PC-3 (cell line): ENCODE measurements at regions not wholly inside any gene's neighbourhood (a gene's known extent, or its start where the extent isn't known, plus 50 kb on each side); places are given as distances from the start of the nearest gene placed in this dataset.

Experiments used
- ATAC-seq: fragments of 200-7000 bp; cut with Tn5 transposase; 2 replicates; pipeline ENCODE4 v1.9.1; 2020; ENCODE audit warnings: mild to moderate bottlenecking, moderate library complexity
- BruUV-seq: library from RNA; stranded (reverse); fragments of 400-500 nt; replicated peaks from 2 replicates; lab custom pipeline; 2021; lab: Mats Ljungman, UMichigan
- CTCF ChIA-PET: fragments of 300-600 bp; sonication (Branson Sonifier 250); formaldehyde crosslinking; loops from one replicate; lab custom pipeline; 2022; ENCODE audit warnings: antibody characterized with exemption; lab: Charles Lee
- POLR2A ChIA-PET: fragments of 300-600 bp; sonication (Branson Sonifier 250); formaldehyde crosslinking; loops from one replicate; lab custom pipeline; 2022; ENCODE audit warnings: antibody characterized with exemption; ENCODE audit not compliant: unreplicated experiment; lab: Charles Lee
- DNase-seq: peaks from one replicate; pipeline ENCODE4 v3.0.0-alpha.2; 2015
- H2AFZ ChIP-seq: fragments of 300-600 bp; sonication (generic); 2 replicates; pipeline ENCODE4 v1.6.0; 2016; ENCODE audit warnings: antibody characterized with exemption, low read length
- H3F3A ChIP-seq: fragments of 300-600 bp; sonication (generic); one replicate; pipeline ENCODE4 v1.6.0; 2017; ENCODE audit warnings: antibody characterized with exemption, low read length, control low read depth, mild to moderate bottlenecking; ENCODE audit not compliant: unreplicated experiment
- H3K27ac ChIP-seq: fragments of 300-600 bp; sonication (generic); 2 replicates; pipeline ENCODE4 v1.5.1; 2016; ENCODE audit warnings: mild to moderate bottlenecking, low read length
- H3K27me3 ChIP-seq: fragments of 300-600 bp; sonication (generic); 2 replicates; pipeline ENCODE4 v1.6.1; 2016; ENCODE audit warnings: low read length, mixed read lengths
- H3K36me3 ChIP-seq: fragments of 300-600 bp; sonication (generic); 2 replicates; pipeline ENCODE4 v1.6.1; 2016; ENCODE audit warnings: low read depth, mixed run types, low read length, mixed read lengths
- H3K4me1 ChIP-seq: fragments of 300-600 bp; sonication (generic); 2 replicates; pipeline ENCODE4 v1.5.1; 2016; ENCODE audit warnings: low read length; ENCODE audit not compliant: insufficient read depth
- H3K4me2 ChIP-seq: fragments of 300-600 bp; sonication (generic); 2 replicates; pipeline ENCODE4 v1.6.0; 2016; ENCODE audit warnings: low read length
- H3K4me3 ChIP-seq: fragments of 300-600 bp; sonication (generic); 2 replicates; pipeline ENCODE4 v1.5.1; 2016; ENCODE audit warnings: mild to moderate bottlenecking, low read length, mixed read lengths
- H3K79me2 ChIP-seq: fragments of 300-600 bp; sonication (generic); 2 replicates; pipeline ENCODE4 v1.6.1; 2017; ENCODE audit warnings: low read length, mixed read lengths
- H3K9ac ChIP-seq: fragments of 300-600 bp; sonication (generic); 2 replicates; pipeline ENCODE4 v1.6.0; 2016; ENCODE audit warnings: mild to moderate bottlenecking, low read length
- H3K9me2 ChIP-seq: fragments of 300-600 bp; sonication (generic); replicated peaks from 2 replicates; pipeline ENCODE4 v1.6.1; 2016; ENCODE audit warnings: mixed run types, low read length, mixed read lengths
- H3K9me3 ChIP-seq: fragments of 300-600 bp; sonication (generic); 2 replicates; pipeline ENCODE4 v1.6.1; 2016; ENCODE audit warnings: low read length, mixed read lengths
- H4K20me1 ChIP-seq: fragments of 300-600 bp; sonication (generic); 2 replicates; pipeline ENCODE4 v1.6.1; 2016; ENCODE audit warnings: low read length, mixed read lengths
- EZH2 ChIP-seq: fragments of 300-600 bp; sonication (generic); IDR thresholded peaks from one replicate; pipeline ENCODE4 v1.6.1; 2017; ENCODE audit warnings: antibody characterized with exemption, mild to moderate bottlenecking, low read length; ENCODE audit not compliant: unreplicated experiment
- EZH2phosphoT487 ChIP-seq: fragments of 300-600 bp; sonication (generic); IDR thresholded peaks from 2 replicates; pipeline ENCODE4 v1.6.1; 2018; ENCODE audit warnings: mild to moderate bottlenecking, antibody characterized with exemption, low read length, borderline replicate concordance
- intact Hi-C: fragments of 100-400 bp; cut with micrococcal nuclease; formaldehyde crosslinking; loops from 2 replicates; pipeline ENCODE4 v1.9.0; 2023
- TF ChIP-seq, protein P1 (sequence below): fragments of 300-600 bp; sonication (generic); conservative IDR thresholded peaks from 2 replicates; pipeline ENCODE4 v1.5.1; 2017; ENCODE audit warnings: antibody characterized with exemption, low read depth, mild to moderate bottlenecking, low read length

DNA sequence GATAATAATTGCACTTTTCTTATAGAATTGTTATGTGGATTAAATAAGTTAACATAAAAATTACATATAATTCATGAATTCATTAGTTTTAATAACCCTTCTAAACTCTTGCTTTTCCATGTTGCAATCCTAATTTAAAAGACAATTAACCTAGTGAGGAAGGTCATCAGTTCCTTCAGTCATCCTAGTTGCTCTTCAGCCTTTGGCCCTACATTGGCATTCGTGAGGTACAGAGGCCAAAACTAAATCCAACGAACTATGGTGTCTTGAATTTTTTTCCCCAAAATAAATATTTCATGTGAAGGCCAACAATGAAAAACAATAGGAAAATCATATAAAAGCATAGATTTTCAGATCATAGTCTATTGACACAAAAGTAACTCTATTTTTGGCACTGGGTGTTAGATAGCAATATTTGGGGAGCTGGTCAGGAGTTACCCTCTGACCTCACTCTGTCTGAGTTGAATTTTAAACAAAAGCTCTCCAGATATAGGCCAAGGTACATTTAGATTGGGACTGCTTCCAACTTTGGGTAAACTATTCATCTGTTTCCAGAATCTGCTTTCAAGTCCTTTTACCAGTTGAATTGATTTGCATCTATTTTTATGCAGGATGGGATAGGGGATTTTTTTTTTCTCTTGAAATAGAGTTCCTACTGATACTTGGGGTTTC lies 104.5 kb downstream of the SEM1 start:
- BruUV-seq = no TSS peak

DNA sequence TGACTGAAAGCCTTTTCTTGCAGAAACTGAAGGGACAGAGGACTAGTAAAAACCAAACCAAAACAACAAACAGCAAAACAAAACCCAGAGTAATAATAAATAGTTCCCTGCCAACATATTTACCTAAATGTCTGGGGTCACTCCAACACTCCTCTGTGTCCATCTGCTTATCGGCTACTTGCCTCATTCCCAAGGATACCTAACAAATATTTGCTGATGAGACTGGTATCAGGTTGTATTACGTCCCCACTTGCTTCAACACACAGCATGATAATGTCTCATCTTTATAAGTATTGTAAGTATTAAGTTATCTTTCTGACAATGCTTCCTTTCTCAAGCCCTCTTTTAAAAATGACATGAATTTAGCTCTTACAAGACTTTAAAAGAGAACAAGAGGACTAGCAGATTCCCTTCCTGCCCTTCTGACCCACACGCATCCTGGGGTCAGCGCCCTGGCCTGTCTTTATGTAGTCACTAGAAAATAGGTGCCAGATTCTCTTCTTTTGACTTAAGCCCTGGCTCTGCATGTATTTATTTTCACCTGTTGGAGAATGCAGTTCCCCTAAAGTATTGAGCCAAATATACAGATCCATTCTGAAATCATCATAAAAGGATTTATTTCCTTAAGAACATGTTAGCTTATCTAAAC lies 110.2 kb downstream of the SEM1 start:
- Histone ChIP-seq H3K27ac (no peak overlapping the region), H3K79me2 (no peaks in the 10 kb centered on the region), H3F3A (no peaks in the 10 kb centered on the region), H4K20me1 (no peaks in the 10 kb centered on the region), H3K4me1 (no peaks in the 10 kb centered on the region), H2AFZ (no peak overlapping the region), H3K9me2 (no peaks in the 10 kb centered on the region), H3K4me2 (no peak overlapping the region), H3K9me3 (no peaks in the 10 kb centered on the region), H3K4me3 (no peak overlapping the region), H3K27me3 (peaks cover 7% of the 10 kb centered on the region; the same call in 1 of the 2 replicates), H3K9ac (no peak overlapping the region), H3K36me3 (no peaks in the 10 kb centered on the region)
- BruUV-seq = no TSS peak
- intact Hi-C loops = loop anchor here (5.0 kb wide), 2 partner anchors 108 to 182 kb away; partner anchors contain the start of gene SEM1
- no peak for TF ChIP-seq EZH2
- TF ChIP-seq EZH2phosphoT487 = no peak
- TF ChIP-seq, protein P1, sequence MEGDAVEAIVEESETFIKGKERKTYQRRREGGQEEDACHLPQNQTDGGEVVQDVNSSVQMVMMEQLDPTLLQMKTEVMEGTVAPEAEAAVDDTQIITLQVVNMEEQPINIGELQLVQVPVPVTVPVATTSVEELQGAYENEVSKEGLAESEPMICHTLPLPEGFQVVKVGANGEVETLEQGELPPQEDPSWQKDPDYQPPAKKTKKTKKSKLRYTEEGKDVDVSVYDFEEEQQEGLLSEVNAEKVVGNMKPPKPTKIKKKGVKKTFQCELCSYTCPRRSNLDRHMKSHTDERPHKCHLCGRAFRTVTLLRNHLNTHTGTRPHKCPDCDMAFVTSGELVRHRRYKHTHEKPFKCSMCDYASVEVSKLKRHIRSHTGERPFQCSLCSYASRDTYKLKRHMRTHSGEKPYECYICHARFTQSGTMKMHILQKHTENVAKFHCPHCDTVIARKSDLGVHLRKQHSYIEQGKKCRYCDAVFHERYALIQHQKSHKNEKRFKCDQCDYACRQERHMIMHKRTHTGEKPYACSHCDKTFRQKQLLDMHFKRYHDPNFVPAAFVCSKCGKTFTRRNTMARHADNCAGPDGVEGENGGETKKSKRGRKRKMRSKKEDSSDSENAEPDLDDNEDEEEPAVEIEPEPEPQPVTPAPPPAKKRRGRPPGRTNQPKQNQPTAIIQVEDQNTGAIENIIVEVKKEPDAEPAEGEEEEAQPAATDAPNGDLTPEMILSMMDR = no peak
- ATAC-seq = no peak
- POLR2A ChIA-PET = no interaction called here
- CTCF ChIA-PET = no interaction called here
- no peak for DNase-seq

More for the DNA sequence above, 104.5 kb downstream of the SEM1 start:
- TF ChIP-seq, protein P1 = no peak
- no peak for TF ChIP-seq EZH2
- TF ChIP-seq EZH2phosphoT487 = no peak
- CTCF ChIA-PET = no interaction called here
- H3K9me2 ChIP-seq = no peaks in the 10 kb centered on the region
- no peaks in the 10 kb centered on the region for H3K9me3 ChIP-seq
- H2AFZ ChIP-seq = no peak overlapping the region
- no peaks in the 10 kb centered on the region for H4K20me1 ChIP-seq
- no peak overlapping the region for H3K9ac ChIP-seq
- H3K4me3 ChIP-seq = no peak overlapping the region
- intact Hi-C loops = no loop called here
- no peak overlapping the region for H3K4me2 ChIP-seq
- no peaks in the 10 kb centered on the region for H3K79me2 ChIP-seq
- no peaks in the 10 kb centered on the region for H3F3A ChIP-seq
- H3K36me3 ChIP-seq = no peaks in the 10 kb centered on the region
- DNase-seq (no peak), ATAC-seq (no peak)
- no peaks in the 10 kb centered on the region for H3K4me1 ChIP-seq
- H3K27ac ChIP-seq = no peak overlapping the region
- peaks cover 7% of the 10 kb centered on the region; the same call in 1 of the 2 replicates for H3K27me3 ChIP-seq
- POLR2A ChIA-PET = no interaction called here

- H3K36me3 ChIP-seq = no peaks in the 10 kb centered on the region
These were observed 111.2 kb downstream of the SEM1 start for GRCh38 chr7:96598421-96598820.

More at GRCh38 chr7:96598421-96598820, 111.2 kb downstream of the SEM1 start:
- no peaks in the 10 kb centered on the region for H3F3A ChIP-seq
- H3K9me3 ChIP-seq = no peaks in the 10 kb centered on the region
- TF ChIP-seq EZH2 (no peak), EZH2phosphoT487 (no peak)
- TF ChIP-seq, protein P1 = no peak
- CTCF ChIA-PET = no interaction called here
- no peak overlapping the region for H2AFZ ChIP-seq
- H3K4me2 ChIP-seq = no peak overlapping the region
- no peak overlapping the region for H3K9ac ChIP-seq
- intact Hi-C loops = loop anchor here (5.0 kb wide), 2 partner anchors 109 to 181 kb away; partner anchors contain the start of gene SEM1
- H3K27me3 ChIP-seq = peaks cover 7% of the 10 kb centered on the region; the same call in 1 of the 2 replicates
- ATAC-seq (no peak), DNase-seq (no peak)
- H3K4me1 ChIP-seq = no peaks in the 10 kb centered on the region
- no peaks in the 10 kb centered on the region for H3K9me2 ChIP-seq
- no peak overlapping the region for H3K27ac ChIP-seq
- BruUV-seq = no TSS peak
- H3K4me3 ChIP-seq = no peak overlapping the region
- no peaks in the 10 kb centered on the region for H4K20me1 ChIP-seq
- POLR2A ChIA-PET = no interaction called here
- H3K79me2 ChIP-seq = no peaks in the 10 kb centered on the region
